ENCODE measurements at regions not wholly inside any gene's neighbourhood (a gene's known extent, or its start where the extent isn't known, plus 50 kb on each side); places are given as distances from the start of the nearest gene placed in this dataset.

DNA sequence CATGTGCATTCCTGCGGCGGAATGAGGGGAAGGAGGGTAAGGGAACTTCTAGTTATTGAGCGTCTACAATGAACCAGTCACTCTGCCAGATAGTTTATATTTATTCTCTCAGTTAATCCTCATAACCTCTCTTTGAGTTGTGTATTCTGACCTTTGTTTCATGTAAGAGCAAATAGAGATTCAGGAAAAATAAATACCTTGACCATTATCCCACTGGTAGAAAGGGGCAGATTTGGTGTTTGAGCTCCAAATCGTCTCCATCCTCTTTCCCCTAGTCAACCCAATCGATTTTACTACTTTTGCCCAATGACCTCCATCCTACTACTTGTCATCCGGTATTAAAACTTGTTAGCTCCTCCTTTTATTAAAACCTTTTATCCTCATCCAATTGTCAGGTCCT is 157.1 kb upstream of the SESN3 start:
- POLR2A ChIA-PET, result no interaction called here
- DNase-seq, result no peak
- H3K36me3 ChIP-seq (replicated peaks in 1 of 2; ENCODE audit: control insufficient read depth in 1 of 2, insufficient read depth in 2 of 2, low read length in 1 of 2), result no peaks in the 10 kb centered on the region
- H3K9me3 ChIP-seq, result no peaks in the 10 kb centered on the region
- no peaks in the 10 kb centered on the region; a peak in 1 of 4 replicates for H3K4me1 ChIP-seq (ENCODE audit: control insufficient read depth in 1 of 2, insufficient read depth in 2 of 2, low read depth in 1 of 2, low read length in 1 of 2)
- no peaks in the 10 kb centered on the region for H3K79me2 ChIP-seq (ENCODE audit: insufficient read depth)
- CTCF ChIA-PET, result interaction anchor here (1.2 to 1.4 kb wide), 2 partner anchors 9 to 291 kb away, joined by 3 to 4 read pairs; no protein-coding TSS in a partner anchor
- no peaks in the 10 kb centered on the region for H3F3A ChIP-seq (replicated peaks; ENCODE audit: insufficient read depth)
- no peak overlapping the region for H2AFZ ChIP-seq (ENCODE audit: low read depth)
- WGBS (ENCODE audit: low lambda C conversion rate), result 45% methylated on average over 6 of the region's 6 CpGs
- H3K9me2 ChIP-seq, result no peaks in the 10 kb centered on the region
- TF ChIP-seq TAF1 (IDR thresholded peaks at IDR 0.05; ENCODE audit: borderline replicate concordance, low read depth, low read length), result no peak
- no peak for TF ChIP-seq CHD2 (IDR thresholded peaks at IDR 0.05; ENCODE audit: low read length, partially characterized antibody)
- no peak for TF ChIP-seq YY1 (IDR thresholded peaks at IDR 0.05; ENCODE audit: low read depth)
- no peak for TF ChIP-seq FOXM1 (IDR thresholded peaks at IDR 0.05; ENCODE audit: low read depth)
- TF ChIP-seq GATA2 (CRISPR knock-in tag; IDR thresholded peaks at IDR 0.05), result no peak
- no peak for TF ChIP-seq RXRA (IDR thresholded peaks at IDR 0.05; ENCODE audit: borderline replicate concordance, low read depth)
- no peak for TF ChIP-seq FOSL2 (IDR thresholded peaks at IDR 0.05; ENCODE audit: borderline replicate concordance, low read depth)
- TF ChIP-seq MXI1 (IDR thresholded peaks at IDR 0.05; ENCODE audit: low read depth, low read length), result no peak
- TF ChIP-seq MEF2A (IDR thresholded peaks at IDR 0.05; ENCODE audit: borderline replicate concordance, low read depth), result no peak
- no peak for TF ChIP-seq REST (IDR thresholded peaks at IDR 0.05; ENCODE audit: low read depth, low read length)
- TF ChIP-seq USF2 (IDR thresholded peaks at IDR 0.05; ENCODE audit: borderline replicate concordance, low read depth, low read length), result no peak
- TF ChIP-seq RAD21 (IDR thresholded peaks at IDR 0.05; ENCODE audit: low read length), result no peak
- TF ChIP-seq, protein P1, sequence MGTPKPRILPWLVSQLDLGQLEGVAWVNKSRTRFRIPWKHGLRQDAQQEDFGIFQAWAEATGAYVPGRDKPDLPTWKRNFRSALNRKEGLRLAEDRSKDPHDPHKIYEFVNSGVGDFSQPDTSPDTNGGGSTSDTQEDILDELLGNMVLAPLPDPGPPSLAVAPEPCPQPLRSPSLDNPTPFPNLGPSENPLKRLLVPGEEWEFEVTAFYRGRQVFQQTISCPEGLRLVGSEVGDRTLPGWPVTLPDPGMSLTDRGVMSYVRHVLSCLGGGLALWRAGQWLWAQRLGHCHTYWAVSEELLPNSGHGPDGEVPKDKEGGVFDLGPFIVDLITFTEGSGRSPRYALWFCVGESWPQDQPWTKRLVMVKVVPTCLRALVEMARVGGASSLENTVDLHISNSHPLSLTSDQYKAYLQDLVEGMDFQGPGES (IDR thresholded peaks at IDR 0.05; ENCODE audit: low read depth, low read length), result no peak
- no peak for TF ChIP-seq USF1 (IDR thresholded peaks at IDR 0.05; ENCODE audit: borderline replicate concordance, low read depth)
- TF ChIP-seq JUND (IDR thresholded peaks at IDR 0.05), result no peak
- no peak for TF ChIP-seq GABPA (IDR thresholded peaks at IDR 0.05; ENCODE audit: low read depth)
- no peak for TF ChIP-seq ZBTB33 (IDR thresholded peaks at IDR 0.05; ENCODE audit: borderline replicate concordance, low read depth)
- H3K4me3 ChIP-seq (ENCODE audit: low read depth in 2 of 2, low read length in 1 of 2), result no peak overlapping the region
- H3K4me2 ChIP-seq, result no peak overlapping the region
- no peaks in the 10 kb centered on the region for H4K20me1 ChIP-seq (ENCODE audit: insufficient read depth)
- no peaks in the 10 kb centered on the region for H3K27me3 ChIP-seq (ENCODE audit: insufficient read depth)
- H3K27ac ChIP-seq (ENCODE audit: low read depth in 2 of 2, low read length in 1 of 2), result no peak overlapping the region
- no peak overlapping the region for H3K9ac ChIP-seq
